ENCODE measurements at regions not wholly inside any gene's neighbourhood (a gene's known extent, or its start where the extent isn't known, plus 50 kb on each side); places are given as distances from the start of the nearest gene placed in this dataset.

DNA sequence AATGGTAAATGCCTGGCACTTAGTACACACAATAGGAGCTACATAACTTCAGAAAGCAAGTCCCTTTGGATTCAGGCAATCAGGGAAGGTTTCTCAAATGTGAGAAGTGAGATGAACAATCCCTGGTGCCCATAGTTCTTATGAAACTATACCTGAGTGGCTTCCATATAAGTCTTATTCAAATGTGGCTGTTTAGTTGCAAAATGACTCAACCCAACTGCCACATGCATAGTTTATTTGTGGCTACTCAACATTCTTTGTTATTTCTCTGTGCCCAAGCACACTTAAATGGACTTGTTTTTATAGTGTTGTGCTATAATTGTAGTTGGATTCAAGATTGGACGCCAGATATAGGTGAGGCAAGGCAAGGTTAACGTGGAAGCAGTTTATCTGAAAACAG, 93.7 kb upstream of the ATXN1 start:
- TF ChIP-seq CHD2 (IDR thresholded peaks at IDR 0.05; ENCODE audit: borderline replicate concordance, low read depth, low read length) (no peak), POLR2AphosphoS5 (IDR thresholded peaks at IDR 0.05; ENCODE audit: low read length) (no peak), RAD21 (IDR thresholded peaks at IDR 0.05; ENCODE audit: insufficient read depth, low read depth, low read length) (no peak), EGR1 (IDR thresholded peaks at IDR 0.05; ENCODE audit: borderline replicate concordance in 1 of 2, low read depth in 2 of 2, low read length in 2 of 2) (no peak), ATF7 (IDR thresholded peaks at IDR 0.05; ENCODE audit: low read depth) (no peak), NFYA (IDR thresholded peaks at IDR 0.05; ENCODE audit: borderline replicate concordance, low read depth, low read length) (no peak), POLR2A (IDR thresholded peaks at IDR 0.05; ENCODE audit: low read depth, low read length) (no peak)
- TF ChIP-seq, protein P1, sequence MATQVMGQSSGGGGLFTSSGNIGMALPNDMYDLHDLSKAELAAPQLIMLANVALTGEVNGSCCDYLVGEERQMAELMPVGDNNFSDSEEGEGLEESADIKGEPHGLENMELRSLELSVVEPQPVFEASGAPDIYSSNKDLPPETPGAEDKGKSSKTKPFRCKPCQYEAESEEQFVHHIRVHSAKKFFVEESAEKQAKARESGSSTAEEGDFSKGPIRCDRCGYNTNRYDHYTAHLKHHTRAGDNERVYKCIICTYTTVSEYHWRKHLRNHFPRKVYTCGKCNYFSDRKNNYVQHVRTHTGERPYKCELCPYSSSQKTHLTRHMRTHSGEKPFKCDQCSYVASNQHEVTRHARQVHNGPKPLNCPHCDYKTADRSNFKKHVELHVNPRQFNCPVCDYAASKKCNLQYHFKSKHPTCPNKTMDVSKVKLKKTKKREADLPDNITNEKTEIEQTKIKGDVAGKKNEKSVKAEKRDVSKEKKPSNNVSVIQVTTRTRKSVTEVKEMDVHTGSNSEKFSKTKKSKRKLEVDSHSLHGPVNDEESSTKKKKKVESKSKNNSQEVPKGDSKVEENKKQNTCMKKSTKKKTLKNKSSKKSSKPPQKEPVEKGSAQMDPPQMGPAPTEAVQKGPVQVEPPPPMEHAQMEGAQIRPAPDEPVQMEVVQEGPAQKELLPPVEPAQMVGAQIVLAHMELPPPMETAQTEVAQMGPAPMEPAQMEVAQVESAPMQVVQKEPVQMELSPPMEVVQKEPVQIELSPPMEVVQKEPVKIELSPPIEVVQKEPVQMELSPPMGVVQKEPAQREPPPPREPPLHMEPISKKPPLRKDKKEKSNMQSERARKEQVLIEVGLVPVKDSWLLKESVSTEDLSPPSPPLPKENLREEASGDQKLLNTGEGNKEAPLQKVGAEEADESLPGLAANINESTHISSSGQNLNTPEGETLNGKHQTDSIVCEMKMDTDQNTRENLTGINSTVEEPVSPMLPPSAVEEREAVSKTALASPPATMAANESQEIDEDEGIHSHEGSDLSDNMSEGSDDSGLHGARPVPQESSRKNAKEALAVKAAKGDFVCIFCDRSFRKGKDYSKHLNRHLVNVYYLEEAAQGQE (IDR thresholded peaks at IDR 0.05; ENCODE audit: low read depth, low read length), result no peak
- TF ChIP-seq, protein P2, sequence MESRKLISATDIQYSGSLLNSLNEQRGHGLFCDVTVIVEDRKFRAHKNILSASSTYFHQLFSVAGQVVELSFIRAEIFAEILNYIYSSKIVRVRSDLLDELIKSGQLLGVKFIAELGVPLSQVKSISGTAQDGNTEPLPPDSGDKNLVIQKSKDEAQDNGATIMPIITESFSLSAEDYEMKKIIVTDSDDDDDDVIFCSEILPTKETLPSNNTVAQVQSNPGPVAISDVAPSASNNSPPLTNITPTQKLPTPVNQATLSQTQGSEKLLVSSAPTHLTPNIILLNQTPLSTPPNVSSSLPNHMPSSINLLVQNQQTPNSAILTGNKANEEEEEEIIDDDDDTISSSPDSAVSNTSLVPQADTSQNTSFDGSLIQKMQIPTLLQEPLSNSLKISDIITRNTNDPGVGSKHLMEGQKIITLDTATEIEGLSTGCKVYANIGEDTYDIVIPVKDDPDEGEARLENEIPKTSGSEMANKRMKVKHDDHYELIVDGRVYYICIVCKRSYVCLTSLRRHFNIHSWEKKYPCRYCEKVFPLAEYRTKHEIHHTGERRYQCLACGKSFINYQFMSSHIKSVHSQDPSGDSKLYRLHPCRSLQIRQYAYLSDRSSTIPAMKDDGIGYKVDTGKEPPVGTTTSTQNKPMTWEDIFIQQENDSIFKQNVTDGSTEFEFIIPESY (IDR thresholded peaks at IDR 0.05), result no peak
- TF ChIP-seq, protein P3, sequence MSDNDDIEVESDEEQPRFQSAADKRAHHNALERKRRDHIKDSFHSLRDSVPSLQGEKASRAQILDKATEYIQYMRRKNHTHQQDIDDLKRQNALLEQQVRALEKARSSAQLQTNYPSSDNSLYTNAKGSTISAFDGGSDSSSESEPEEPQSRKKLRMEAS (IDR thresholded peaks at IDR 0.05; ENCODE audit: low read depth, low read length), result no peak
